HFFc6 (cell line): ENCODE measurements at regions not wholly inside any gene's neighbourhood (a gene's known extent, or its start where the extent isn't known, plus 50 kb on each side); places are given as distances from the start of the nearest gene placed in this dataset.

Experiments used
- DNase-seq: peaks from one replicate; pipeline ENCODE4 v3.0.0-alpha.2; 2018
- H3K27ac Mint-ChIP-seq: 2 replicates; pipeline ENCODE4 v1.8.0; 2020; ENCODE audit warnings: mild to moderate bottlenecking, mixed read lengths
- H3K27me3 Mint-ChIP-seq: 2 replicates; pipeline ENCODE4 v1.8.0; 2021; ENCODE audit warnings: mild to moderate bottlenecking, moderate library complexity, mixed read lengths; ENCODE audit not compliant: insufficient read depth
- H3K36me3 Mint-ChIP-seq: 2 replicates; pipeline ENCODE4 v1.8.0; 2021; ENCODE audit warnings: low read depth, mixed read lengths
- H3K4me1 Mint-ChIP-seq: 2 replicates; pipeline ENCODE4 v1.8.0; 2020; ENCODE audit warnings: low read depth, mixed read lengths
- H3K4me3 Mint-ChIP-seq: 2 replicates; pipeline ENCODE4 v1.8.0; 2020; ENCODE audit warnings: mild to moderate bottlenecking, moderate library complexity, mixed read lengths
- H3K9me3 Mint-ChIP-seq: 2 replicates; pipeline ENCODE4 v1.8.0; 2020; ENCODE audit warnings: mild to moderate bottlenecking, mixed read lengths
- CTCF ChIP-seq: fragments of 200-600 bp; sonication (generic); IDR thresholded peaks from 2 replicates; pipeline ENCODE4 v1.5.0; 2021; ENCODE audit warnings: antibody characterized with exemption, mild to moderate bottlenecking

GRCh38 chr6:11908436-11909105 lies 103.5 kb upstream of the HIVEP1 start:
- Mint-ChIP-seq H3K36me3 (no peaks in the 10 kb centered on the region), H3K9me3 (no peaks in the 10 kb centered on the region), H3K4me3 (no peak overlapping the region), H3K4me1 (peaks cover 39% of the 10 kb centered on the region), H3K27ac (no peak overlapping the region), H3K27me3 (no peaks in the 10 kb centered on the region)
- TF ChIP-seq CTCF: no peak
- DNase-seq: no peak

- H3K27me3 Mint-ChIP-seq: no peaks in the 10 kb centered on the region; the same call in 1 of the 2 replicates
Observed at GRCh38 chr6:11903645-11904044, 108.5 kb upstream of the HIVEP1 start.

GRCh38 chr6:11902527-11902926 lies 109.6 kb upstream of the HIVEP1 start:
- no peaks in the 10 kb centered on the region; the same call in 1 of the 2 replicates for H3K27me3 Mint-ChIP-seq
- H3K36me3 Mint-ChIP-seq: no peaks in the 10 kb centered on the region
- no peak overlapping the region for H3K4me3 Mint-ChIP-seq

More at GRCh38 chr6:11903645-11904044, 108.5 kb upstream of the HIVEP1 start:
- no peak overlapping the region for H3K4me3 Mint-ChIP-seq
- TF ChIP-seq CTCF: no peak
- H3K36me3 Mint-ChIP-seq: no peaks in the 10 kb centered on the region
- peaks cover 5% of the 10 kb centered on the region; the same call in 1 of the 2 replicates for H3K4me1 Mint-ChIP-seq
- no peak for DNase-seq
- no peak overlapping the region for H3K27ac Mint-ChIP-seq
- no peaks in the 10 kb centered on the region for H3K9me3 Mint-ChIP-seq

GRCh38 chr6:11900662-11901598 lies 111.2 kb upstream of the HIVEP1 start:
- H3K27ac Mint-ChIP-seq: no peak overlapping the region
- H3K36me3 Mint-ChIP-seq: no peaks in the 10 kb centered on the region
- no peak for DNase-seq
- H3K9me3 Mint-ChIP-seq: no peaks in the 10 kb centered on the region
- no peak for TF ChIP-seq CTCF
- H3K27me3 Mint-ChIP-seq: no peaks in the 10 kb centered on the region; the same call in 1 of the 2 replicates
- no peaks in the 10 kb centered on the region for H3K4me1 Mint-ChIP-seq
- H3K4me3 Mint-ChIP-seq: no peak overlapping the region

More at GRCh38 chr6:11902527-11902926, 109.6 kb upstream of the HIVEP1 start:
- H3K27ac Mint-ChIP-seq: no peak overlapping the region
- no peak for TF ChIP-seq CTCF
- DNase-seq: no peak
- no peaks in the 10 kb centered on the region for H3K4me1 Mint-ChIP-seq
- no peaks in the 10 kb centered on the region for H3K9me3 Mint-ChIP-seq

GRCh38 chr6:11899645-11900044 lies 112.5 kb upstream of the HIVEP1 start:
- Mint-ChIP-seq H3K9me3 (no peaks in the 10 kb centered on the region), H3K4me1 (no peaks in the 10 kb centered on the region)

More at GRCh38 chr6:11899645-11900044, 112.5 kb upstream of the HIVEP1 start:
- DNase-seq: no peak
- Mint-ChIP-seq H3K27ac (no peak overlapping the region), H3K4me3 (no peak overlapping the region), H3K36me3 (no peaks in the 10 kb centered on the region), H3K27me3 (no peaks in the 10 kb centered on the region; the same call in 1 of the 2 replicates)
- TF ChIP-seq CTCF: no peak
